Upper lobe of right lung (tissue), 1 donor: ENCODE measurements at regions not wholly inside any gene's neighbourhood (a gene's known extent, or its start where the extent isn't known, plus 50 kb on each side); places are given as distances from the start of the nearest gene placed in this dataset.

Experiments
- ATAC-seq: fragments of 200-7000 bp; cut with Tn5 transposase; one replicate; pipeline ENCODE4 v1.9.1; 2020; ENCODE audit warnings: mild to moderate bottlenecking, moderate library complexity
- DNase-seq: peaks from one replicate; pipeline ENCODE4 v3.0.0-alpha.2; 2020
- H3K27ac ChIP-seq: fragments of 200-600 bp; one replicate; pipeline ENCODE4 v1.8.0; 2022
- H3K27me3 ChIP-seq: fragments of 200-600 bp; one replicate; pipeline ENCODE4 v1.8.0; 2022; ENCODE audit warnings: mild to moderate bottlenecking
- H3K36me3 ChIP-seq: fragments of 200-600 bp; one replicate; pipeline ENCODE4 v1.8.0; 2022
- H3K4me1 ChIP-seq: fragments of 200-600 bp; one replicate; pipeline ENCODE4 v1.8.0; 2022
- H3K4me3 ChIP-seq: fragments of 200-600 bp; one replicate; pipeline ENCODE4 v1.8.0; 2022; ENCODE audit warnings: mild to moderate bottlenecking
- H3K9me3 ChIP-seq: fragments of 200-600 bp; one replicate; pipeline ENCODE4 v1.8.0; 2022
- intact Hi-C: fragments of 100-400 bp; cut with DNase I; formaldehyde crosslinking; loops from one replicate; pipeline ENCODE4 v1.11.0; 2022
- TF ChIP-seq, protein P1 (sequence below): fragments of 200-600 bp; IDR thresholded peaks from one replicate; pipeline ENCODE4 v1.8.0; 2022; ENCODE audit warnings: antibody characterized with exemption
- donor health status: DM: no; HTN: yes; CAD: no; lungs with severe emphysema.

DNA sequence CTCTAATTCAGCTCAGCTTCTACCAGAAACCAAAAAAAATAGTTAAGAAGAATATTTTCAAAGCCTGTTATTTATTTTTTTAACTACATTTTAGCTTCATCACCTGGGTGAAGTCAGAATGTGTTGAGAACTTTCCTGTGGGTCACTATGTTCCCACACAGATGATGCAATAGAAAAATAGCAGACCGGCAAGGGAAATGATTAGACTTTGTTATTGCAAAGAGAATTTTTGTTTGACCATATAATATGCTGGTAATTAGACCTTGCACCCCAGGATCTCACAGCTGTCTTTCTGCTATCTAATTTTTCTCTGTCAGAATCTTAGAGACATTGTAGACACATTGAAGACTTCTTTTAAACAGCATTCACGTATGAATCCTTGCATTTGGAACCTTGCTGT is 299.3 kb downstream of the TBX15 start:
- H3K36me3 ChIP-seq, result no peaks in the 10 kb centered on the region
- no peak overlapping the region for H3K27ac ChIP-seq
- DNase-seq (no peak), ATAC-seq (no peak)
- no peaks in the 10 kb centered on the region for H3K27me3 ChIP-seq
- H3K4me1 ChIP-seq, result no peaks in the 10 kb centered on the region
- intact Hi-C loops, result no loop called here
- no peak overlapping the region for H3K4me3 ChIP-seq
- no peaks in the 10 kb centered on the region for H3K9me3 ChIP-seq
- TF ChIP-seq, protein P1, sequence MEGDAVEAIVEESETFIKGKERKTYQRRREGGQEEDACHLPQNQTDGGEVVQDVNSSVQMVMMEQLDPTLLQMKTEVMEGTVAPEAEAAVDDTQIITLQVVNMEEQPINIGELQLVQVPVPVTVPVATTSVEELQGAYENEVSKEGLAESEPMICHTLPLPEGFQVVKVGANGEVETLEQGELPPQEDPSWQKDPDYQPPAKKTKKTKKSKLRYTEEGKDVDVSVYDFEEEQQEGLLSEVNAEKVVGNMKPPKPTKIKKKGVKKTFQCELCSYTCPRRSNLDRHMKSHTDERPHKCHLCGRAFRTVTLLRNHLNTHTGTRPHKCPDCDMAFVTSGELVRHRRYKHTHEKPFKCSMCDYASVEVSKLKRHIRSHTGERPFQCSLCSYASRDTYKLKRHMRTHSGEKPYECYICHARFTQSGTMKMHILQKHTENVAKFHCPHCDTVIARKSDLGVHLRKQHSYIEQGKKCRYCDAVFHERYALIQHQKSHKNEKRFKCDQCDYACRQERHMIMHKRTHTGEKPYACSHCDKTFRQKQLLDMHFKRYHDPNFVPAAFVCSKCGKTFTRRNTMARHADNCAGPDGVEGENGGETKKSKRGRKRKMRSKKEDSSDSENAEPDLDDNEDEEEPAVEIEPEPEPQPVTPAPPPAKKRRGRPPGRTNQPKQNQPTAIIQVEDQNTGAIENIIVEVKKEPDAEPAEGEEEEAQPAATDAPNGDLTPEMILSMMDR, result no peak

DNA sequence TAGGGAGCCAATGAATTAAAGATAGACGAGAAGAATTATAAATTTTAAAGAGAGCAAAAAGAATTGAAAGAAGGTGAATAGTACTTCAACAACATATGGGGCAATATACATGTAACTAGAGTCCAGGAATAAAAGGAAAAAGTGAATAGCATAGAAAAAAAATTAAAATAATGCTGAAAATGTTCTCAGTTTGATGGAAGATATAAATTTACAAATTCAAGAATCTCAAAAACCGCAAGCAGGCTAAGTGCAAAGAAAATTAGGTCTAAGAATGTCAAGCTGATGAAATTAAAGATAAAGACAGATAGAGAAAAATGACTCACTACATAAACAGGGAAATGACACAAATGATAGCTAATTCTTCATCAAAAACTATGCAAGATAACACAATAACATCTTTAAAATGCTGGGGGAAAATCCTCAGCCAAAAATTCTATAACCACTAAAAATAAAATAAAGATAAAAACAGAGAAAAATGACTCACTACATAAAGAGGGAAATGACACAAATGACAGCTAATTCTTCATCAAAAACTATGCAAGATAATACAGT is 326.3 kb downstream of the TBX15 start:
- no peaks in the 10 kb centered on the region for H3K36me3 ChIP-seq
- DNase-seq (no peak), ATAC-seq (no peak)
- intact Hi-C loops, result no loop called here
- H3K27ac ChIP-seq, result no peak overlapping the region
- H3K9me3 ChIP-seq, result peaks cover 6% of the 10 kb centered on the region
- no peaks in the 10 kb centered on the region for H3K27me3 ChIP-seq
- no peak overlapping the region for H3K4me3 ChIP-seq
- TF ChIP-seq, protein P1, result no peak
- H3K4me1 ChIP-seq, result no peaks in the 10 kb centered on the region

DNA sequence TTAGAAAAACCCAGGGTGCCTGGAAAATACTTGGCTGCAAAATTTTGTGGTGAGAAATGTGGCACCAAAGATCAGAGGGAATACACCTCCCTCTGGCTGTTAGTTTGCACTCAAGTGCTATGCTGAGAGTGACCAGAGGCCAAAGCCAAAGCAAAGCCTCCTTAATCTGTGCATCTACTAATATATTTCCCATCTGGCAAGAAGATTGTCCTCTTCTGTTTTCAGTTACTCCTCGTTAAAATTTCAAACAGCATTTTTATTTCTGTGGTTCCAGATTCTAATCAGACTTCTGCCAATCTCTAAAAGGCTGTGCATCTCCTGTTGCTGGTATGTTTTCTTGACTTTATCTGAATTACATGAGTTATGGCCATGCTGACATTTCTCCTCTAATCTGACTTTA is 327.4 kb downstream of the TBX15 start:
- ATAC-seq (no peak), DNase-seq (no peak)
- TF ChIP-seq, protein P1, result no peak
- Histone ChIP-seq H3K27me3 (no peaks in the 10 kb centered on the region), H3K9me3 (peaks cover 3% of the 10 kb centered on the region), H3K4me1 (no peaks in the 10 kb centered on the region), H3K27ac (no peak overlapping the region), H3K36me3 (no peaks in the 10 kb centered on the region), H3K4me3 (no peak overlapping the region)
- intact Hi-C loops, result no loop called here

DNA sequence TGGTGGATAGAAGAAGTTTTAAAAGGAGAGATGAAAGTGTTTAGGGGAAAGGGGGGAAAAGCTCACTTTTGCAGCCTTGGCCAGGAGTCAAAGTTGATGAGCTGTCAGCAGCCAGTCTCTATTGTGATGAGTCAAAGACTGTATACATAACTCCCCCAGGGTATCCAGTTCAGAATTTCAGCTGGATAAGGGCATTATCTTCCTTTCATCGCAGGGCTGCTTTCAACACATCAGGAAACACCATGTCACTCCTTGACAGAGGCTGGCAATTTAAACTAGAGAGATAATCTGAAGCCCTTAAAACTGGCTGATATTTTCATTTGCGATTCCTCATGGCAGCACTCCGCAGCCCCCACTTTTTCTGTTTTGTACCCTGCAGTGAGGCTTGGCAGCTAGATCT is 328.5 kb downstream of the TBX15 start:
- Histone ChIP-seq H3K4me1 (no peaks in the 10 kb centered on the region), H3K9me3 (no peaks in the 10 kb centered on the region), H3K27me3 (no peaks in the 10 kb centered on the region), H3K27ac (no peak overlapping the region), H3K36me3 (no peaks in the 10 kb centered on the region), H3K4me3 (no peak overlapping the region)
- TF ChIP-seq, protein P1, result no peak
- intact Hi-C loops, result no loop called here
- ATAC-seq (no peak), DNase-seq (no peak)

DNA sequence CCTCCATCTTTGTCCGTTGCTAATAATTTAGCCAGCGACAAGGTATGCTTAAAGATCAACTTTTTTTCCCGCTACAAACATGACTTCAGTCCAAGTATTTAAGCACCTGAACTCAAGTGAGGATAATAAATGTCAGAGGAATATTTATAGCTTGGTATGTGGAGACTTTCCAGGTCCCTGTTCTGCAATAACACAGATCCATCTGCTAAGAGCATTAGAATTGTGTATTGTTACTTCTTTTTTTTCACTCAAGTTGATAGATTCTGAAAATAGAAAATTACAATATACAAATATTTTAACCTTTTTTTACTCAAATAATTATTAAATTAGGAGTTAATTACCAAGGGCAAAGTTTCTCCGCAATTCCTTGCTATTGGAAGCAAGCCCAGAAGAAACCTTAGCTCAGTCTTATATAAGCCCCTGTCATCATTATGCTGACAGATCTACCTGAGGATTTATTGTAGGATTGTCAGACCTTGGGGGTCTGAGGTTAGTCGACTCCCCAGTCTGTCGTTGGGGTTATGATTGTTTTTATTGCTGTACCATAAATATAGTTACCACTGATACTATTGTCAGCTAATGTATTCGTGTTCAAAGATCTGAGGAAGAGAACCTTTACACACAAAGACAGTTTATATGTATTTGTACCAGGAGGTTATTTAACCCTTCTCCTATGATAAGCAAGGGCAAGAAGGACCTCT is 337.9 kb downstream of the TBX15 start:
- no peak overlapping the region for H3K4me3 ChIP-seq
- no peaks in the 10 kb centered on the region for H3K4me1 ChIP-seq
- no peaks in the 10 kb centered on the region for H3K9me3 ChIP-seq
- no peaks in the 10 kb centered on the region for H3K27me3 ChIP-seq
- H3K27ac ChIP-seq, result no peak overlapping the region
- DNase-seq (no peak), ATAC-seq (no peak)
- TF ChIP-seq, protein P1, result no peak
- intact Hi-C loops, result no loop called here
- no peaks in the 10 kb centered on the region for H3K36me3 ChIP-seq
